HEK293T (cell line): ENCODE measurements at regions not wholly inside any gene's neighbourhood (a gene's known extent, or its start where the extent isn't known, plus 50 kb on each side); places are given as distances from the start of the nearest gene placed in this dataset.
"Not testable (repeated sequence)": the region's sequence is repeated elsewhere in the genome, so short reads cannot be mapped to it uniquely, and the experiment has no call there.

ENCODE experiments used
- ARNT ChIP-seq: fragments of 450-650 bp; IDR thresholded peaks from 2 replicates; pipeline ENCODE4 v1.6.1; 2017; ENCODE audit warnings: mild to moderate bottlenecking
- BHLHE40 ChIP-seq: fragments of 450-650 bp; IDR thresholded peaks from 2 replicates; pipeline ENCODE4 v1.6.1; 2016; ENCODE audit warnings: mild to moderate bottlenecking, moderate library complexity, borderline replicate concordance
- CTBP1 ChIP-seq: fragments of 450-650 bp; IDR thresholded peaks from 2 replicates; pipeline ENCODE4 v1.6.1; 2016; ENCODE audit warnings: borderline replicate concordance
- ELF4 ChIP-seq: fragments of 450-650 bp; IDR thresholded peaks from 2 replicates; pipeline ENCODE4 v1.6.1; 2017; ENCODE audit warnings: antibody characterized with exemption
- FOXA1 ChIP-seq: fragments of 450-650 bp; IDR thresholded peaks from 2 replicates; pipeline ENCODE4 v1.6.1; 2016; ENCODE audit warnings: mild to moderate bottlenecking
- FOXK2 ChIP-seq: fragments of 450-650 bp; IDR thresholded peaks from 2 replicates; pipeline ENCODE4 v1.6.1; 2016; ENCODE audit warnings: mild to moderate bottlenecking
- FOXM1 ChIP-seq: fragments of 450-650 bp; IDR thresholded peaks from 2 replicates; pipeline ENCODE4 v1.6.1; 2017; ENCODE audit warnings: mild to moderate bottlenecking, borderline replicate concordance
- HDGF ChIP-seq: fragments of 450-650 bp; IDR thresholded peaks from 2 replicates; pipeline ENCODE4 v1.6.1; 2017; ENCODE audit warnings: antibody characterized with exemption, borderline replicate concordance
- L3MBTL2 ChIP-seq: fragments of 450-650 bp; conservative IDR thresholded peaks from 2 replicates; pipeline ENCODE4 v1.6.1; 2016; ENCODE audit warnings: mild to moderate bottlenecking
- NFRKB ChIP-seq: fragments of 450-650 bp; IDR thresholded peaks from 2 replicates; pipeline ENCODE4 v1.6.1; 2016; ENCODE audit warnings: mild to moderate bottlenecking, moderate library complexity
- SP1 ChIP-seq: fragments of 450-650 bp; IDR thresholded peaks from 2 replicates; pipeline ENCODE4 v1.6.1; 2017
- SUZ12 ChIP-seq: fragments of 450-650 bp; IDR thresholded peaks from 2 replicates; pipeline ENCODE4 v1.6.1; 2016; ENCODE audit warnings: mild to moderate bottlenecking
- TARDBP ChIP-seq: fragments of 450-650 bp; IDR thresholded peaks from 2 replicates; pipeline ENCODE4 v1.6.1; 2016
- TF ChIP-seq, protein P1 (sequence below): fragments of 450-650 bp; IDR thresholded peaks from 2 replicates; pipeline ENCODE4 v1.6.1; 2016

DNA sequence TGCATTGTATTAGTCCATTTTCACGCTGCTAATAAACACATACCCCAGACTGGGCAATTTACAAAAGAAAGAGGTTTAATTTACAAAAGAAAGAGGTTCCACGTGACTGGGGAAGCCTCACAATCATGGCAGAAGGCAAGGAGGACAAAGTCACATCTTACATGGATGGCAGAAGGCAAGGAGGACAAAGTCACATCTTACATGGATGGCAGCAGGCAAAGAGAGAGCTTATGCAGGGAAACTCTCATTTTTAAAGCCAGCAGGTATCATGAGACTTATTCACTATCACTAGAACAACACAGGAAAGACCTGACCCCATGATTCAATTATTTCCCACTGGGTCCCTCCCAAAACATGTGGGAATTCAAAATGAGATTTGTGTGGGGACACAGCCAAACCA, 223.3 kb upstream of the SLC39A10 start:
- TF ChIP-seq BHLHE40, NFRKB, FOXA1, TARDBP, SP1, CTBP1, FOXM1, FOXK2, ARNT, ELF4, L3MBTL2, SUZ12, HDGF: not testable (repeated sequence)
- TF ChIP-seq, protein P1, sequence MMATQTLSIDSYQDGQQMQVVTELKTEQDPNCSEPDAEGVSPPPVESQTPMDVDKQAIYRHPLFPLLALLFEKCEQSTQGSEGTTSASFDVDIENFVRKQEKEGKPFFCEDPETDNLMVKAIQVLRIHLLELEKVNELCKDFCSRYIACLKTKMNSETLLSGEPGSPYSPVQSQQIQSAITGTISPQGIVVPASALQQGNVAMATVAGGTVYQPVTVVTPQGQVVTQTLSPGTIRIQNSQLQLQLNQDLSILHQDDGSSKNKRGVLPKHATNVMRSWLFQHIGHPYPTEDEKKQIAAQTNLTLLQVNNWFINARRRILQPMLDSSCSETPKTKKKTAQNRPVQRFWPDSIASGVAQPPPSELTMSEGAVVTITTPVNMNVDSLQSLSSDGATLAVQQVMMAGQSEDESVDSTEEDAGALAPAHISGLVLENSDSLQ = not testable (repeated sequence)
